Stimulated activated memory B cell treated with anti-CD40 and anti-IgM and Interleukin-4, amounts not matched to agents 10 μg/mL and 1 μg/mL and 100 μg/mL, for 72 hours (primary cell): ENCODE measurements at regions not wholly inside any gene's neighbourhood (a gene's known extent, or its start where the extent isn't known, plus 50 kb on each side); places are given as distances from the start of the nearest gene placed in this dataset.

Experiments
- ATAC-seq: fragments of 150-1000 bp; cut with Tn5 transposase; 2 replicates; pipeline ENCODE4 v1.10.0; 2021
- H3K27ac Mint-ChIP-seq: one replicate; pipeline ENCODE4 v1.8.0; 2022; ENCODE audit warnings: mild to moderate bottlenecking, mixed read lengths
- H3K27me3 Mint-ChIP-seq: one replicate; pipeline ENCODE4 v1.8.0; 2022; ENCODE audit warnings: mixed read lengths
- H3K36me3 Mint-ChIP-seq: one replicate; pipeline ENCODE4 v1.8.0; 2022; ENCODE audit warnings: mixed read lengths
- H3K4me1 Mint-ChIP-seq: one replicate; pipeline ENCODE4 v1.8.0; 2022; ENCODE audit warnings: mixed read lengths
- H3K4me3 Mint-ChIP-seq: one replicate; pipeline ENCODE4 v1.8.0; 2022; ENCODE audit warnings: mild to moderate bottlenecking, moderate library complexity, mixed read lengths
- H3K9me3 Mint-ChIP-seq: one replicate; pipeline ENCODE4 v1.8.0; 2022; ENCODE audit warnings: mixed read lengths

GRCh38 chr3:31157047-31157694, 262.7 kb upstream of the GADL1 start:
- ATAC-seq, result no peak
- Mint-ChIP-seq H3K9me3 (peaks cover 3% of the 10 kb centered on the region), H3K4me1 (peaks cover 7% of the 10 kb centered on the region), H3K27ac (peak overlapping the region; percentile 15), H3K4me3 (peak overlapping the region; percentile 37), H3K27me3 (no peaks in the 10 kb centered on the region), H3K36me3 (no peaks in the 10 kb centered on the region)

DNA sequence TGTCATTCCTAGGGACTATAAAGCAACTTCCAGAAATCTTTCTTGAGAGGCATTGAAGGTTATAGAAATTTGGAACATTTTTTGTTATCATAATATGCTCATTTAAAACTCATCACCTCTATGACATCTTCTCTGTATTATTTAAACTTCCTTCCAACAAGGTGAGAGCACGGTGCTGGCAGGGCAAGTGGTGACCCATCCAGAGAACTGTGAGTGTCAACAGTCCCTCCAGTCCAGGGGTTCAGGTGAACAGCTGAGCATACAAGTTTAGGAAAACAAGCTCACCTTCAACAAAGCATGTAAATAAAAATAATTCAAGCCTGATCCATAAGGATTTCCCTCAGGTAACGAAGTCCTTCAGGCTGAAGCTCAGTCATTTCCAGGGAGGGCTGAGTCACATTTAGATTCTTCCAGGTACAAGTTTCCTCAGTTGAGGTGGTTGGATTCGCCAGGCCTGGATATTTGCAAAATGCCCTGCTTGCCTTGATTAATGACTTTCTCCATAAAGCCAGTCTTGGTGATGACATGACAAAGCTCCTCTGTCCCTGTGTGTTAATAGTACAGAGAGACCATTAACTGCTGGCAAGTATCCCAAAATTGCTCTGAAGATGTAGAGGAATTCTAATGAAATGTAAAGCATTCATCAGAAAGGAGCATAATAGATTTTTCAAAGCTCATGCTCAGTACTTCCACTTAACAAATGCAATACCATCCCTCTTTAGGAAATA, 263.6 kb upstream of the GADL1 start:
- Mint-ChIP-seq H3K4me1 (peaks cover 7% of the 10 kb centered on the region), H3K9me3 (peaks cover 3% of the 10 kb centered on the region), H3K36me3 (no peaks in the 10 kb centered on the region), H3K4me3 (no peak overlapping the region), H3K27me3 (no peaks in the 10 kb centered on the region), H3K27ac (no peak overlapping the region)
- ATAC-seq, result no peak

- H3K9me3 Mint-ChIP-seq, result peaks cover 3% of the 10 kb centered on the region
- no peaks in the 10 kb centered on the region for H3K27me3 Mint-ChIP-seq
- no peak overlapping the region for H3K4me3 Mint-ChIP-seq
These were observed 265.0 kb upstream of the GADL1 start for GRCh38 chr3:31159331-31160039.

GRCh38 chr3:31161889-31162288, 267.4 kb upstream of the GADL1 start:
- Mint-ChIP-seq H3K36me3 (no peaks in the 10 kb centered on the region), H3K4me1 (peaks cover 5% of the 10 kb centered on the region), H3K27ac (no peak overlapping the region), H3K9me3 (no peaks in the 10 kb centered on the region), H3K27me3 (no peaks in the 10 kb centered on the region), H3K4me3 (no peak overlapping the region)
- no peak for ATAC-seq

More at GRCh38 chr3:31159331-31160039, 265.0 kb upstream of the GADL1 start:
- no peaks in the 10 kb centered on the region for H3K36me3 Mint-ChIP-seq
- no peak for ATAC-seq
- H3K4me1 Mint-ChIP-seq, result peaks cover 7% of the 10 kb centered on the region
- H3K27ac Mint-ChIP-seq, result no peak overlapping the region

- no peaks in the 10 kb centered on the region for H3K27me3 Mint-ChIP-seq
- no peak overlapping the region for H3K27ac Mint-ChIP-seq
- no peaks in the 10 kb centered on the region for H3K4me1 Mint-ChIP-seq
- no peaks in the 10 kb centered on the region for H3K9me3 Mint-ChIP-seq
- no peaks in the 10 kb centered on the region for H3K36me3 Mint-ChIP-seq
- no peak for ATAC-seq
- H3K4me3 Mint-ChIP-seq, result no peak overlapping the region
These were observed 269.9 kb upstream of the GADL1 start for GRCh38 chr3:31164381-31164780.

GRCh38 chr3:31165399-31165860, 271.0 kb upstream of the GADL1 start:
- Mint-ChIP-seq H3K27ac (no peak overlapping the region), H3K36me3 (no peaks in the 10 kb centered on the region), H3K9me3 (no peaks in the 10 kb centered on the region), H3K4me1 (no peaks in the 10 kb centered on the region), H3K27me3 (no peaks in the 10 kb centered on the region), H3K4me3 (no peak overlapping the region)
- ATAC-seq, result no peak

GRCh38 chr3:31166249-31166885, 271.9 kb upstream of the GADL1 start:
- Mint-ChIP-seq H3K4me1 (no peaks in the 10 kb centered on the region), H3K27ac (no peak overlapping the region), H3K36me3 (no peaks in the 10 kb centered on the region), H3K9me3 (no peaks in the 10 kb centered on the region), H3K27me3 (no peaks in the 10 kb centered on the region), H3K4me3 (no peak overlapping the region)
- ATAC-seq, result no peak

DNA sequence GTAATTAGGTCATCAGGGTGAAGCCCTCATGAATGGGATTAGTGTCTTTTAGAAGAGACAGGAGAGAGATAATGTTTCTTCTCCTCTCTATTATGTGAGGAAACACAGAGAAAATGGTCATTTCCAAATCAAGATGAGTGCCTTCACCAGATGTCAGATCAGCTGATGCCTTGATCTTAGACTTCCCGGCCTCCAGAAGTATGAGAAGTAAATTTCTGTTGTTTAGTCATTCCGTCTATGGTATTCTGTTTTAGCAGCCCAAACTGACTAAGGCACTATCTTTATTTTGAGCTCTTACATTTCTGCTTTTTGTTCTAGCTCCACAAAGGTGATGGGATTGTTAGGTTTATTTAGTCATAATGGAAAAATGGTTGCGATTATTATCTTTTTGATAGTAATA, 273.2 kb upstream of the GADL1 start:
- H3K9me3 Mint-ChIP-seq, result no peaks in the 10 kb centered on the region

GRCh38 chr3:31170932-31171670, 276.6 kb upstream of the GADL1 start:
- Mint-ChIP-seq H3K27ac (no peak overlapping the region), H3K9me3 (no peaks in the 10 kb centered on the region), H3K4me3 (no peak overlapping the region)

More for the DNA sequence above, 273.2 kb upstream of the GADL1 start:
- Mint-ChIP-seq H3K4me3 (no peak overlapping the region), H3K27ac (no peak overlapping the region), H3K36me3 (no peaks in the 10 kb centered on the region), H3K27me3 (no peaks in the 10 kb centered on the region), H3K4me1 (no peaks in the 10 kb centered on the region)
- no peak for ATAC-seq

DNA sequence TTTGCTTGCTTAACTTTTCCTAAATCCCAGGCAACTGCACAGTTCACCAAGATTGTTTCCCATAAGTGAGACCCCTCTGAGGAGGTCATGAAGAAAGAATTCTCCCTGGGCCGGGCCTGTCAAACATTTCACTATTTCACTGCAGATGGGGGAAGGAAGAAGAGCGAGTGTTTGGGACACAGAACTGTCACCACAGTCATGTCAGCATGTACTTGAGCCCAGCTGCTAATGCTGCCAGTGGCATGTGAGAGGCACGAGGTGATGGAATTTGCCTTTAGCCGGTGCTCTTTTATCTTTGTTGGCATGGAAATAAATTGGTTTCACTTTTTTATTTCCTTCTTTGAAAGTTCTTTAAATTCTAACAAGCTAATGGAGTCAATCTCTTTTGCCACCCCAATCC, 277.9 kb upstream of the GADL1 start:
- H3K9me3 Mint-ChIP-seq, result no peaks in the 10 kb centered on the region
- no peak for ATAC-seq
- H3K36me3 Mint-ChIP-seq, result no peaks in the 10 kb centered on the region
- H3K27me3 Mint-ChIP-seq, result no peaks in the 10 kb centered on the region
- no peak overlapping the region for H3K4me3 Mint-ChIP-seq
- H3K27ac Mint-ChIP-seq, result no peak overlapping the region
- H3K4me1 Mint-ChIP-seq, result no peaks in the 10 kb centered on the region

More at GRCh38 chr3:31170932-31171670, 276.6 kb upstream of the GADL1 start:
- no peak for ATAC-seq
- Mint-ChIP-seq H3K27me3 (no peaks in the 10 kb centered on the region), H3K4me1 (no peaks in the 10 kb centered on the region), H3K36me3 (no peaks in the 10 kb centered on the region)

- no peak overlapping the region for H3K27ac Mint-ChIP-seq
- H3K4me1 Mint-ChIP-seq, result no peaks in the 10 kb centered on the region
- H3K36me3 Mint-ChIP-seq, result no peaks in the 10 kb centered on the region
- H3K4me3 Mint-ChIP-seq, result no peak overlapping the region
- no peaks in the 10 kb centered on the region for H3K9me3 Mint-ChIP-seq
- no peaks in the 10 kb centered on the region for H3K27me3 Mint-ChIP-seq
- no peak for ATAC-seq
These were observed 278.8 kb upstream of the GADL1 start for GRCh38 chr3:31173118-31173718.

- no peaks in the 10 kb centered on the region for H3K36me3 Mint-ChIP-seq
- H3K4me1 Mint-ChIP-seq, result no peaks in the 10 kb centered on the region
- H3K4me3 Mint-ChIP-seq, result no peak overlapping the region
- no peak overlapping the region for H3K27ac Mint-ChIP-seq
- no peaks in the 10 kb centered on the region for H3K9me3 Mint-ChIP-seq
- H3K27me3 Mint-ChIP-seq, result no peaks in the 10 kb centered on the region
- no peak for ATAC-seq
These were observed 279.6 kb upstream of the GADL1 start for GRCh38 chr3:31174079-31174478.

DNA sequence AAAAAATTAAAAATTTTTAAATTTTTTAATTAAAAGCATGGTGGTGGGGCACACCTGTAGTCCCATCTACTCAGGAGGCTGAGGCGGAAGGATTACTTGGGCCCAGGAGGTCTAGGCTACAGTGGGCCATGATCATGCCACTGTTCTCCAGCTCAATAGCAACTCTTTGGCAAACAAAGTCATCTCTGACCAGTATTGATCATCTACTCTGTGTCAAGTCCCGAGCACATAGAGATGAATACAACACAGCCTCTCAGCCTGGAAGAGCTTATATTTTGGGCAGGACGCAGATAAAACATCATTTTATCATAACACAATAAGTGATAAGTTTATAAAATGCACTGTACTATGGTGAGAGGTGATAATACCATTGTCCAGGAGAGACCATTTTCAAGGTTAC, 281.6 kb upstream of the GADL1 start:
- Mint-ChIP-seq H3K9me3 (peaks cover 3% of the 10 kb centered on the region), H3K36me3 (no peaks in the 10 kb centered on the region), H3K27ac (no peak overlapping the region), H3K27me3 (peaks cover under 1% of the 10 kb centered on the region), H3K4me3 (no peak overlapping the region), H3K4me1 (no peaks in the 10 kb centered on the region)
- no peak for ATAC-seq

DNA sequence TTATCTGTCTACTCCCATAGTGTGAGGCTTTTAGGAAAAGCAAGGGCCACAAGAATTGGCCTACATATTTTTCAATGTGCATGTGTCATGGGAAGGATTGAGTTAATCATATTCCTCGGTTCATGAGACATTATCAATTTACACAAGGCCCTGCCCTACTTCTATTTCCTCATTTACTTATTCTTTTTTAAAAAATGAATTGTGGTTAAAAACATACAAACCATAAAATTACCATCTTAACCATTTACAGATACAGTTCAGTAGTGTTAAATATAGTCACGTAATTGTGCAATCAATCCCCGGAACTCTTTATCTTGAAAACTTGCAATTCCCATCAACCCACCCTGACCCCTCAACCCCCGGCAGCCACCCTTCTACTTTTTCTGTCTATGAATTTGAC, 284.0 kb upstream of the GADL1 start:
- no peak for ATAC-seq
- Mint-ChIP-seq H3K9me3 (peaks cover 3% of the 10 kb centered on the region), H3K4me1 (no peaks in the 10 kb centered on the region), H3K4me3 (no peak overlapping the region), H3K27me3 (peaks cover 9% of the 10 kb centered on the region), H3K27ac (no peak overlapping the region), H3K36me3 (no peaks in the 10 kb centered on the region)
